Erythroblast (primary cell): ENCODE measurements at regions not wholly inside any gene's neighbourhood (a gene's known extent, or its start where the extent isn't known, plus 50 kb on each side); places are given as distances from the start of the nearest gene placed in this dataset.

ENCODE experiments used
- GATA1 ChIP-seq: IDR thresholded peaks from 2 replicates; pipeline ENCODE4 v1.6.1; 2011; ENCODE audit warnings: low read depth, mild to moderate bottlenecking, control low read depth, low read length, moderate library complexity
- POLR2A ChIP-seq: IDR thresholded peaks from 2 replicates; pipeline ENCODE4 v1.6.1; 2011; ENCODE audit warnings: mild to moderate bottlenecking, low read length

- TF ChIP-seq POLR2A (no peak), GATA1 (no peak)
Measured at GRCh38 chr11:27179334-27179733, 138.7 kb downstream of the BBOX1 start.
